H1 (cell line): ENCODE measurements at regions not wholly inside any gene's neighbourhood (a gene's known extent, or its start where the extent isn't known, plus 50 kb on each side); places are given as distances from the start of the nearest gene placed in this dataset.

ENCODE experiments used
- CBX5 ChIP-seq: fragments of 300-800, 300-1000 bp; sonication (generic); IDR thresholded peaks from 2 replicates; pipeline ENCODE4 v1.7.1; 2016; ENCODE audit warnings: antibody characterized with exemption, low read length, low read depth
- KDM4A ChIP-seq: IDR thresholded peaks from one replicate; pipeline ENCODE4 v1.7.1; 2012; ENCODE audit warnings: low read depth, mild to moderate bottlenecking, moderate library complexity, low read length, inconsistent platforms; ENCODE audit not compliant: severe bottlenecking
- MAFK ChIP-seq: IDR thresholded peaks from 2 replicates; pipeline ENCODE4 v1.6.1; 2012; ENCODE audit warnings: low read depth, mild to moderate bottlenecking, improper control_type of control experiment, low read length
- SP2 ChIP-seq: IDR thresholded peaks from 2 replicates; pipeline ENCODE4 v1.6.1; 2012; ENCODE audit warnings: mild to moderate bottlenecking, low read length, inconsistent platforms
- TF ChIP-seq, protein P1 (sequence below), 3 experiments: IDR thresholded peaks; 1 replicate in 2 of 3; 2 replicates in 1 of 3; pipeline versions ENCODE4 v1.5.1 to v1.6.1; 2011; ENCODE audit warnings: low read length in 3 of 3, mild to moderate bottlenecking in 3 of 3, inconsistent platforms in 2 of 3, low read depth in 1 of 3, moderate library complexity in 1 of 3; ENCODE audit not compliant: insufficient read depth in 1 of 3; ENCODE audit errors: control extremely low read depth in 1 of 3

DNA sequence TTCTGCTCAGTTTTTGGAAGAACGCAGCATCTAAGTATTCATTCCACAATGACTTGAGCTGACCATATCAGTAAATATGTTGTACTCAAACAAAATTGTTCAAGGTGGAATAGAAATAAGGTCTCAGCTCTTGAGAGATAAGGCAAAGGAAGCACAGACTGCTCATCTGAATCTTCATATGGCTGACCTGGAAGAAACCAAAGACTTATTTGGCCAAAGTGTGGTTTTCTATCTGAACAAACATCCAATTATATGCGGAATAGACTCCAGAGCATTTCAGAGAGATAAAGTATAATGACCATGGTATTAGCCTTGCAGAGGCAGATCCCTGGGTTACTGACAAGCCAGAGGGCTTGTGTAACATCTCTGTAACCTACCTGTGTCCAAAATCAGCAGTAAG lies 308.7 kb downstream of the CD83 start (continued):
- TF ChIP-seq, protein P1, sequence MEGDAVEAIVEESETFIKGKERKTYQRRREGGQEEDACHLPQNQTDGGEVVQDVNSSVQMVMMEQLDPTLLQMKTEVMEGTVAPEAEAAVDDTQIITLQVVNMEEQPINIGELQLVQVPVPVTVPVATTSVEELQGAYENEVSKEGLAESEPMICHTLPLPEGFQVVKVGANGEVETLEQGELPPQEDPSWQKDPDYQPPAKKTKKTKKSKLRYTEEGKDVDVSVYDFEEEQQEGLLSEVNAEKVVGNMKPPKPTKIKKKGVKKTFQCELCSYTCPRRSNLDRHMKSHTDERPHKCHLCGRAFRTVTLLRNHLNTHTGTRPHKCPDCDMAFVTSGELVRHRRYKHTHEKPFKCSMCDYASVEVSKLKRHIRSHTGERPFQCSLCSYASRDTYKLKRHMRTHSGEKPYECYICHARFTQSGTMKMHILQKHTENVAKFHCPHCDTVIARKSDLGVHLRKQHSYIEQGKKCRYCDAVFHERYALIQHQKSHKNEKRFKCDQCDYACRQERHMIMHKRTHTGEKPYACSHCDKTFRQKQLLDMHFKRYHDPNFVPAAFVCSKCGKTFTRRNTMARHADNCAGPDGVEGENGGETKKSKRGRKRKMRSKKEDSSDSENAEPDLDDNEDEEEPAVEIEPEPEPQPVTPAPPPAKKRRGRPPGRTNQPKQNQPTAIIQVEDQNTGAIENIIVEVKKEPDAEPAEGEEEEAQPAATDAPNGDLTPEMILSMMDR (IDR thresholded peaks at IDR 0.05; ENCODE audit: control extremely low read depth in 1 of 3, insufficient read depth in 1 of 3, low read depth in 1 of 3, low read length in 3 of 3), result no peak
- no peak for TF ChIP-seq KDM4A
- no peak for TF ChIP-seq CBX5
- TF ChIP-seq MAFK, result no peak
- no peak for TF ChIP-seq SP2
